Large intestine (tissue), 3 donors: ENCODE measurements at regions not wholly inside any gene's neighbourhood (a gene's known extent, or its start where the extent isn't known, plus 50 kb on each side); places are given as distances from the start of the nearest gene placed in this dataset.

ENCODE experiments used
- DNase-seq, 2 donors: peaks; one replicate each; pipeline versions ENCODE4 v3.0.0 to v3.0.0-alpha.2; 2013
- H3K27ac ChIP-seq: one replicate; pipeline ENCODE4 v1.5.1; 2013; ENCODE audit warnings: low read length
- H3K27me3 ChIP-seq: 2 replicates; pipeline ENCODE4 v1.6.1; 2013; ENCODE audit warnings: low read length; ENCODE audit not compliant: control insufficient read depth, insufficient read depth
- H3K36me3 ChIP-seq: 2 replicates; pipeline ENCODE4 v1.6.1; 2013; ENCODE audit warnings: low read length; ENCODE audit not compliant: control insufficient read depth, insufficient read depth
- H3K4me1 ChIP-seq: one replicate; pipeline ENCODE4 v1.6.1; 2013; ENCODE audit warnings: low read length; ENCODE audit not compliant: control insufficient read depth, insufficient read depth
- H3K4me3 ChIP-seq: one replicate; pipeline ENCODE4 v1.5.1; 2013; ENCODE audit warnings: low read length
- H3K9me3 ChIP-seq: one replicate; pipeline ENCODE4 v1.6.1; 2013; ENCODE audit warnings: mild to moderate bottlenecking, low read depth, low read length, moderate library complexity; ENCODE audit not compliant: control insufficient read depth
- WGBS: methylation state at CpG from one replicate; pipeline ENCODE4 v1.1.5; 2013; ENCODE audit warnings: low lambda C conversion rate; ENCODE audit not compliant: insufficient coverage; 5-methylcytosine and 5-hydroxymethylcytosine counted together

DNA sequence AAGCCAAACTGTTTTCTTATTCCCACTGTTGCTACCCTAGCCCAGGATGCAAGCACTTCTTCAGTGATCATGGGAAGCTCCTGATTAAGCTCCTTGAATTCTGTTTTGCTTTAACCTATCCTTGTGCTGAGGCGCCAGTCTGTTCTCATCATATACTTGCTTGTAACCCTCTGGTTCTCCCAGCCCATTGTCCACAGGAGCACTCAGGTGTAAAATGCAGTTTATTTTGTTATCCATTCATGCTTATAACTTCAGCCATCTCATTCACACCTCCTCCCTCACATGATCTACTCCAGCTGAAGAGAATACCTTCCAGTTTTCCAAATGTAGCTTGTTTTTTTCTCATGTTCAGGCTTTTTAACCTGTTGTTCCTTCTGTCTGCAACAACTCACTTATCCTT lies 402.1 kb upstream of the BRINP1 start:
- Histone ChIP-seq H3K9me3 (no peaks in the 10 kb centered on the region), H3K36me3 (no peaks in the 10 kb centered on the region), H3K4me1 (no peaks in the 10 kb centered on the region), H3K27me3 (no peaks in the 10 kb centered on the region), H3K4me3 (no peak overlapping the region), H3K27ac (no peak overlapping the region)
- no peak for DNase-seq
- 100% methylated on average over 1 of the region's 1 CpG for WGBS

DNA sequence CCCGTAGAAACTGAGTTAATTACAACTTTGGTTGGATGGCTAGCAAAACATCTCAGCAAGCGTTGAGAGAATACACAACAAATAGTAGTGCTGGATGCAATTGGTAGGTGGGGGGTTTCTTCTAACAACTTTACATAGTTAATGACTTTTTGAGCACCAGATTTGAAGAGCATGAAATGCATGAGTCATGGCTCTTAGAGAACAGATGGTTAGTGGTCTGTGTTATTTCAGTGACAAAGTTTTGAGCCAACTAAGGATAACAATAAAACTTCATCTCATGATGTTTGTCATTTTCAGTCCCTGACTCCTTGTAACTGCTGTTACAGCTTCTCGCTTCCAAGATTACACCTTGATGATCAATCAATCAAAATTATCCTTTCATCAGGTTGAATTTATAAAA lies 399.0 kb upstream of the BRINP1 start:
- Histone ChIP-seq H3K9me3 (no peaks in the 10 kb centered on the region), H3K4me1 (no peaks in the 10 kb centered on the region), H3K36me3 (no peaks in the 10 kb centered on the region), H3K27ac (no peak overlapping the region), H3K27me3 (no peaks in the 10 kb centered on the region), H3K4me3 (no peak overlapping the region)
- DNase-seq, result no peak
- WGBS, result 72% methylated on average over 3 of the region's 3 CpGs

GRCh38 chr9:119765632-119766175 lies 396.5 kb upstream of the BRINP1 start:
- H3K36me3 ChIP-seq, result no peaks in the 10 kb centered on the region

DNA sequence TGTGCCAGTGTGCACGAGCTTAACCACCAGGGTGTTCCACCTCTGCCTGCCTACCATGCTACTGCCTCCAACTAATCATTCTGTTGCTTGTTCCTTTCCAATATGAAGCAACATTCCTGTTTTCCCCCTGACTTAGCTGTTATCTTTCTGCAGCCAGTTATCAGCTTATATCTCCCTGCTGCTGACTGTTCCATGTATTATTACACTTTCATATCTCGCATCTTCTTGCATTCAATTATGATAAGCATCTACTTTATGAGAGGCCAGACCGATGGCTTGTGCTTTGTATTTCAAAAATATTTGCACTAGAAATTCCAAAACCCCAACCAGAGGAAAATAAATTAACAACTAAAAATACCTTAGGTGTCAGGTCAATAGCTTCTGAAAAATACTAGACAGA lies 394.0 kb upstream of the BRINP1 start:
- DNase-seq, result no peak
- no peaks in the 10 kb centered on the region for H3K27me3 ChIP-seq
- H3K4me3 ChIP-seq, result no peak overlapping the region
- no peak overlapping the region for H3K27ac ChIP-seq
- H3K4me1 ChIP-seq, result no peaks in the 10 kb centered on the region
- WGBS, result 6% methylated on average over 2 of the region's 3 CpGs
- H3K36me3 ChIP-seq, result no peaks in the 10 kb centered on the region
- H3K9me3 ChIP-seq, result no peaks in the 10 kb centered on the region

More at GRCh38 chr9:119765632-119766175, 396.5 kb upstream of the BRINP1 start:
- Histone ChIP-seq H3K9me3 (no peaks in the 10 kb centered on the region), H3K4me3 (no peak overlapping the region), H3K27ac (no peak overlapping the region), H3K4me1 (no peaks in the 10 kb centered on the region), H3K27me3 (no peaks in the 10 kb centered on the region)
- no CpG with 5 or more reads among the region's 2 CpGs for WGBS
- DNase-seq, result no peak

DNA sequence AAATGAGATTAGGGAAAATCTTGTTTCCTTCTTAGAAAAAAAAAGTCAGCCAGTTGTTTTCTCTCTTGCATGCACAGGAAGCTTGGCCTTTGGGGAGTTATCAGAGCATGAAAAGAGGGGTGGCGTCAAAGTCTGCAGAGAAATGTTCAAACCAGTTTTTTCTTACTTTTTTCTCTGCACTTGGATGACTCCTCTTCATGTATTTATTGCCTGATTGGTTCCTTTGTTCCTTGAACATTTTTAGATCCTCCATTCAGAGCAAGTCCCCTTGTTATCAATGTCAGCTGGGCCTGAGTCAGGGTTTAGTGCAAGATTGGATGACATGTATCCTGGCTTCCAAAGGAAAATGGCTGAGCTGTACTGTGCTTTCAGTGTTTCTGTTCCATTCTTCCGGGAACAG lies 392.6 kb upstream of the BRINP1 start:
- H3K36me3 ChIP-seq, result no peaks in the 10 kb centered on the region
- no peak for DNase-seq
- no peaks in the 10 kb centered on the region for H3K9me3 ChIP-seq
- no peaks in the 10 kb centered on the region for H3K27me3 ChIP-seq
- no peaks in the 10 kb centered on the region for H3K4me1 ChIP-seq
- no peak overlapping the region for H3K4me3 ChIP-seq
- no peak overlapping the region for H3K27ac ChIP-seq
- 100% methylated on average over 1 of the region's 2 CpGs for WGBS

DNA sequence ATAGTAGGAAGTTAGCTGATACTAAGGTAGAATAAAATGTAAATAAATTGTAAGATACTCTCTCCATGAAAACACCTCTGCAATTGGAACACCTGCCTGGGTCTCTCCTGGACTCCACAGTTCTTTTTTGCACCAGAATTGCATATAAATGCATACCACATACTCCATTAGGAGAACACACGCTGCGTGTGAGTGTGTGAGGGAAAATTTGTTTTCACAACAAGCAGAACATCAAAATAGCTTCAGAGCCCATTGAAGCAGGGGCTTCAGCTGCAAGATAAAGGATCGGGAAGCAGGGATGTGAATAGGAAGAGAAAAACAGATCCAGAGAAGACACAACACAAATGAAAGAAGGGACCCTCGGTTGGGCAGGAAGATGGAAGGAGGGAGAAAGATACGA lies 389.8 kb upstream of the BRINP1 start:
- DNase-seq, result no peak
- no peak overlapping the region for H3K27ac ChIP-seq
- H3K9me3 ChIP-seq, result no peaks in the 10 kb centered on the region
- WGBS, result 72% methylated on average over 2 of the region's 5 CpGs
- no peaks in the 10 kb centered on the region for H3K36me3 ChIP-seq
- H3K27me3 ChIP-seq, result no peaks in the 10 kb centered on the region
- no peak overlapping the region for H3K4me3 ChIP-seq
- no peaks in the 10 kb centered on the region for H3K4me1 ChIP-seq

DNA sequence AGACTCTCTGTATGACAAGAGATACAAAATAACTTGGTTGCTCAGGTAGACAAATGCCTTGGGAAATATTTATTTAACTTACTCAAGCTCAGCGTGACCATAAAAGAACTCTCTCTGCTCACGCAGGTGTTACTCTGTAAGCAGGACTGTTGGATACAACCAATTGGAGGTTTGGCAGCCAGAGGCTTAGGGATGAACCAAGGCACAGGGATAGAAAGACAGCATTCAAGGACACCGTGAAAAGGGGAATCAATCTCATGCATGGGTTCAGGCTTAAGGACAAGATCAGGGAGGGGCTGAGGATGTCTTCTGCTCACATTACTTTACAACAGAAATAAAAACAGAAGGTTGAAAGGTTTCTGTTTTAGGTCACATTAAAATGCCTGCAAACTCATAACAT lies 389.0 kb upstream of the BRINP1 start:
- DNase-seq, result no peak
- Histone ChIP-seq H3K9me3 (no peaks in the 10 kb centered on the region), H3K27ac (no peak overlapping the region), H3K4me3 (no peak overlapping the region), H3K27me3 (no peaks in the 10 kb centered on the region), H3K36me3 (no peaks in the 10 kb centered on the region), H3K4me1 (no peaks in the 10 kb centered on the region)
- WGBS, result 20% methylated on average over 1 of the region's 3 CpGs

GRCh38 chr9:119739476-119739875 lies 370.2 kb upstream of the BRINP1 start:
- 50% methylated on average over 1 of the region's 2 CpGs for WGBS
- Histone ChIP-seq H3K4me1 (no peaks in the 10 kb centered on the region), H3K27ac (no peak overlapping the region), H3K9me3 (no peaks in the 10 kb centered on the region), H3K36me3 (no peaks in the 10 kb centered on the region), H3K27me3 (no peaks in the 10 kb centered on the region), H3K4me3 (no peak overlapping the region)
- DNase-seq, result no peak

DNA sequence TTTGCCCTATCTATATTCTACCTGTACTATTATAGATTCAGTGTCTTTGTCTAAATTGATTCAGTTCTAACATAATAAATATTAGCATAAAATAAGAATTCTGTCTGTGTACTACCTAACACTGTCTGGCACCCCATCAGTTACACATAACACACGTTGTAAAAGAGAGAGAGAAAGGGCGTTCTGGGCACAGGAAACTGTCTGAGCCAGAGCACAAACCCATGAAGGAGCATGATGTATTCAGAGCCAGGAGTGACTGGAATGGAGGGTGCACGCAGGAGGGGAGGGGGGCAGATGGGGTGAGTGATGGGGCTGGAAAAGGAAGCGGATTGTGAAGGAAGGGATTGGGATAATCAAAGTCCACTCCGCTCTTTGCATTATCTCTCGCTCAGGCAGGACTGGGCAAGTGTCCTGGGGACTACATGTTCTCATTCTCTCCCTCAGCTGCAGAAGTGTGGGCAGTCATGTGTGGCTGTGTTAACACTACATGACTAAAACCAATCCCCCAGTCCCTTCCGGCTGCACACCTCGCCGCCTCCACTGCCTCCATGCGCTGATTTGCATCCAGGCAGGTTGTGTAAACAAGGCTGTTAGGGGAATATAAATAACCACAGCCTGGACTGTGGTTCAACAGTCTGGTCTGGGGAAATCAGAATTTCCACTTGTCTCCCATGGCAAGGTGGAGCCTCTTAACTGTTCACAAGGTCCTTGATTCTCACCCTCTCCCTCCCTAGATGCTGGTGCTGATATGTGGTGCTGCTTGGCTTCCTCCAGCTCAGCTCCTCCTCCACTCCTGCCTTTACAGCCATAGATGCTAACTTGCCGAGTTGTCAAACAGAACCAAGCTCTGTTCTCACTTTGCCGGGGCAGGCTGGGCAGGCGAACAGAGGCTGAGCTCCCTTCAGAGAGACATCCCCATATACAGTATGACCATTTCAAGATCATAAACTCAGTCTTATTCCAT lies 367.5 kb upstream of the BRINP1 start:
- DNase-seq, result no peak
- Histone ChIP-seq H3K4me1 (no peaks in the 10 kb centered on the region), H3K27me3 (no peaks in the 10 kb centered on the region), H3K36me3 (no peaks in the 10 kb centered on the region), H3K4me3 (no peak overlapping the region), H3K9me3 (no peaks in the 10 kb centered on the region), H3K27ac (no peak overlapping the region)
- no CpG with 5 or more reads among the region's 13 CpGs for WGBS

DNA sequence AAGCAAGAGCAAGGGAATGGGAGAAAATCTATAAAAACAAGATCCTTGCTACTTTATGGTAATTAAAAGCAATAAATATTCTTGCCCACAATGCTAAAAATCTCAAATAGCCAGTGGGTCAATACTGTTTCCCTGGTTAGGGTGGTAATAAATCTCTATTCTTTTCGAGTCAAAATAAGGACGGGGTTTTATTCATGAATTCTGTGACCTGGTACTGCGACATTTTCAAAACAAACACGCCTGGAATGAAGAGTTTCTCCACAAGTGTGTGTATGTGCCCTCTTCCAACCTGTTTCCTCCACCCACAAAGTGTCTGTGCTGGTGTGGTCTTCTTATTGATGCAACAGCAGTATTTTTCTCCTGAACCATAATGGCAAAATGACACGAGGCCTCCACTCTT lies 358.8 kb upstream of the BRINP1 start:
- Histone ChIP-seq H3K36me3 (no peaks in the 10 kb centered on the region), H3K4me3 (no peak overlapping the region), H3K4me1 (no peaks in the 10 kb centered on the region), H3K27ac (no peak overlapping the region), H3K9me3 (no peaks in the 10 kb centered on the region), H3K27me3 (no peaks in the 10 kb centered on the region)
- 71% methylated on average over 4 of the region's 5 CpGs for WGBS
- DNase-seq, result no peak

DNA sequence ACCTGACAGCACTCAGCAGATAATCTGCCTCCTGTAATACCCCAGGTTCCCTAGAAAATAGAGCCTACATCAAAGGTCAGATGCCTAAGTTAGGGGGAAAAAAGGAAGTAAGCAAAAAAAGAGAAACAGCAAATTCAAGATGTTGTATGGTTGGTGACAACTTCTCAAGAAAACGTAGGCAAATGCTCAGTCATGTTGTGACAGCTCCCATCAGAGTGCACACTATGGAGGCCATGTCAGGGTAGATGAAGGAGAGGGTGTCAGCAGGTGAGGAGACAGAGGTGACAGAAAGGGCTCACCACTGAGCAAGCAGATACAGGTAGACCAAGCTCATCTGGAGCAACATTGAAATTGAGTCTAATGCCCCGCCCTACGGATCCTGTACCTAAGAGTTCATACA lies 356.8 kb upstream of the BRINP1 start:
- WGBS, result 83% methylated on average over 1 of the region's 3 CpGs
- Histone ChIP-seq H3K4me3 (no peak overlapping the region), H3K27me3 (no peaks in the 10 kb centered on the region), H3K9me3 (no peaks in the 10 kb centered on the region), H3K36me3 (no peaks in the 10 kb centered on the region), H3K27ac (no peak overlapping the region), H3K4me1 (no peaks in the 10 kb centered on the region)
- DNase-seq, result no peak
